Inferior parietal cortex (tissue), 1 donor: ENCODE measurements at regions not wholly inside any gene's neighbourhood (a gene's known extent, or its start where the extent isn't known, plus 50 kb on each side); places are given as distances from the start of the nearest gene placed in this dataset.

Experiments used
- DNase-seq: peaks from one replicate; pipeline ENCODE4 v3.0.0-alpha.2; 2016; ENCODE audit errors: extremely low spot score

DNA sequence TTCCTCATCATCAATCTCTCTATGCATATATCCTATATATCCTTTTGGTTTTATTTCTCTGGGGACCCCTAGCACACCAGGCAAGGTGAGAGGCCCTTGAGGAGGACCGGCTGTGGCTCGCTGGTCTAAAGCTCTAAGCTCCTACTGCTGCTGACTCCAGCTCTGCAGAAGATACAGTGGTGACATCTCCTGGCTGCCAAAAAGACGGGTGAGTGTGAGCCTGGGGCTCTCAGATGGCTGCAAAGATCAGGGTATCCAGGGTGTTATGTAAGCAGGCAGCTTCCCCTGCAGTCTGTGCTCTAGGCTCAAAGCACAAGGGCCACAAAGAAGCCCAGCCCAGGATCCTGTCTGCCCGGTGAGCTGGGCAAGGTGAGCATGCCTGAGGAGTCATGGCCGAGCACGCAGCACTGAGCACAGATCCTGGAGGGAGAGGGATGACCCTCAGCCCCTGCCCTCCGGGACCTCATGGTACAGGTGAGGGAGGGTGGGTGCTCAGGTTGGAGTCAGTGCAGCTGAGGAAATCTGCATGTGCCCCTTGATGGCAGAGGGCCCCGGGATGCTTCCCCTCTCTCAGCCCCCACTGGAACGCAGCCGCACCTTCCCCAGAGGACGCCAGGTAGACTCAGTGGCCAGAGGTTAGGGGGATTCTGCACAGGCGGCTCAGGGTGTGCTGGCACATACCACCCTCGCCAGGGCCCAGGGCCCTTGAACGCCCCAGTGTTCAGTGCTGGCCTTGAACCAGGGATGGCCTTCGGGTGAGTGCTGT, 95.4 kb upstream of the INSIG1 start:
- DNase-seq, result no peak

DNA sequence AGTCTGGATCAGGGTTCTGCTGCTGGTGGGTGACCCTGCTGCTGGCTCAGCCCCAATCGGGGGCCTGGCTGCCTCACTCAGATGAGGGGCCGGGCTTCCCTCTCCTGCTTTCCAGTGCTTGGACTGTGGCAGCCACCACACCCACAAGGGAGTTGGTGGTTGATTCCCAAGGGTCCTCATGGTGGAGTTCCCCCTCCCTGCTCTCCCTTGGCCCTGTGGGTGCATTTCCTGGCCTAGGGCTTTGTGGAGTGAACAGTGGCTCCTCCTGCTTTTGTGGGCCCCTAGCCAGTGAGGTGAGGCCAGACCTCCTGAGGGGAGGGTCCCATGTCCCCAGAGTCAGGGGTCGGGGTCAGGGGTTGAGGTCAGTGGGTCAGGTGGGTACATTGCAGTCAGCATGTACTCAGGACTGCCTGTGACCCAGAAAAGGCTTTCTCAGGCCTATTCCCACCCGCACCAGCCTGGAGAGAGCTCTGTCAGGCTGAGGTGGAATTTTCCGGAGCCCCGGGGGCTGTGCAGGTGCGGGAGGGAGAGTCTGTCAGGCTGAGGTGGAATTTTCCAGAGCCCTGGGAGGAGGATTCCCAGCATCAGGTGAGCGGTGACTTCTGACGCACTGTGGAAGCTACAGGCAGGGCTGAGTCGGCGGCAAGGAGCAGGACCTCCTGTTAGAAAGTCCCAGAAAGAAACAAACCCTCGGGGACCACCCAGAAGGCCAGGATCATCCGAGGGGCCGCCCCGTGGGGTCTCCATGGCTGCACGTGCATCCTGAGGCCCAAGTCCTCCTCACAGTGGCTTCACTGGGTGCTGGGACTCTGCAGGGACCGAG, 94.4 kb upstream of the INSIG1 start:
- no peak for DNase-seq

- DNase-seq, result no peak
Observed at GRCh38 chr7:155203882-155204691, 93.6 kb upstream of the INSIG1 start.

DNA sequence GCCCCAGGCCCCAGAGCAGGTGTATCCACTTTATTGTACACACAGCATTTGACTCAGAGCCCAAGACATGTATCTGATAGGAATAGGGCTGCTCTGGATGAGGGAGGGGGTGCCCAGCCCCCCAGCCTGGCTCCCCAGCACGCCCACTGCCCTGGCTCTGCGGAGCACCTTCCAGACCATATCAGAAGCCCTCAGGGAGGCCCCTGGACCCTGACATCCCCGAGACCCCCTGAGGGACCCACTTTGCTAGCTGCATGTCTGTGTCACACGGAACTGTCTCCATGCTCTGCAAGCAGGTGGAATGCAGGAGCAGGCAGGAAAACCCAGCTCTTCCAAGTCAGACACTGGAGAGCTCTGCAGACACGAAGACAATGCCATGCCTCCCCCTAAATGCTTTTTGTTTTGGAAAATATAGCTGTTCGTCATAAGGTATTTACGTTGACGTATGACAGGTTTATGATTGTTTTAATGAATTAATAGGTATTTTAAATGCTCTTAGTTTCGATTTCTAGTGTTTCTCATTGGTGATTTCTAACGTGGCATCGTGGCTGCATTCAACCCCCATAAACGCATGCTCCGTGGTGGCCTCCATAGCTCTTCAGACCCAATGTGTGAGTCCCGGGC, 92.8 kb upstream of the INSIG1 start:
- DNase-seq, result no peak

GRCh38 chr7:155205368-155206317, 92.0 kb upstream of the INSIG1 start:
- peak; percentile 56 for DNase-seq

DNA sequence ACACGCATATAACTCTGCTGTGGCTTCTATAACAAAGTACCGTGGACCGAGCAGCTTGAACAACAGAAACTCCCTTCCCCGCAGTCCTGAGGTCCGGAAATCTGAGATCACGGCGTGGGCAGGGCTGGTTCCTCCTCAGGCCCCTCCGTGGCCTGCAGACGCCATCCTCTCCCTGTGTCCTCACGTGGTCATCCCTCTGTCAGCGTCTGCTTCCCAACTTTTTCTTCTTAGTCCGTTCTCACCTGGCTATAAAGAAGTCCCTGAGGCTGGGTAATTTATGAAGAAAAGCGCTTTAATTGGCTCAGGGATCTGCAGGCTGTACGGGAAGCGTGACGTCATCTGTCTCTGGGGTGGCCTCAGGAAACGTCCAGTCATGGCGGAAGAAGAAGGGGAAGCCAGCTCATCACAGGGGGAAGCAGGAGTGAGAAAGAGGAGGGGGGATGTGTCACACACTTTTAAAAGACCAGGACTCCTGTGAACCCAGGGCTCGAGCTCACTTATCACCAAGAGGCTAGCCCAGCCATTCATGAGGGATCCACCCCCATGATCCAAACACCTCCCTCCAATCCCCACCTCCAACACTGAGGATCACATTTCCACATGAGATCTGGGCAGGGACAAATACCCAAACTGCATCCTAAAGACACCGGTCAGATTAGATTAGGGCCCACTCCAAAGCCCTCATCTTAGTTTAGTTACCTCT, 91.2 kb upstream of the INSIG1 start:
- DNase-seq, result peak; percentile 20

DNA sequence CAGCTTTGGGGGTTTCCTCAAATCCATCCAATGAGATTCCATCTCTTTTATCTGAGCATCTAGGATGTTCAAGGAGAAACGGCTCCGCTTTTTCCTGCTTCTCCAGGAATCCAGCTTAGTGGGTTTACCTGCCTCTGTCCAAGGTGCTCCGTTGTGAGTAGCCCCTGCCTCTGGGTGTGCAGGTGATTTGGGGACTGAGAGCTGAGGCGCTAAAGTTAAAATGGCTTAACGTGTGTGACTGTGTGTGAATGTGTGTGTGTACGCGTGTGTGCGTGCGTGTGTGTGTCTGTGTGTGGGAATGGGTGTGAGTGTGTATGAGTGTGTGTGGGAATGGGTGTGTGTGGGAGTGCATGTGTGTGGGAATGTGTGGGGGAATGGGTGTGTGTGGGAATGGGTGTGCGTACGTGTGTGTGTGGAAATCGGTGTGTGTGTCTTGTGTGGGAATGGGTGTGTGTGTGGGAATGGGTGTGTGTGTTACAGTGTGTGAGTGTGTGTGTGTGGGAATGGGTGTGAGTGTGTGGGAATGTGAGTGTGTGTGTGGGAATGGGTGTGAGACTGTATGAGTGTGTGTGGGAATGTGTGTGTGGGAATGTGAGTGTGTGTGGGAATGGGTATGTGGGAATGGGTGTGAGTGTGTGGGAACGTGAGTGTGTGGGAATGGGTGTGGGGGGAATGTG, 90.2 kb upstream of the INSIG1 start:
- no peak for DNase-seq

- no peak for DNase-seq
Observed at GRCh38 chr7:155208681-155209477, 88.8 kb upstream of the INSIG1 start.

GRCh38 chr7:155209478-155210319, 88.0 kb upstream of the INSIG1 start:
- no peak for DNase-seq

DNA sequence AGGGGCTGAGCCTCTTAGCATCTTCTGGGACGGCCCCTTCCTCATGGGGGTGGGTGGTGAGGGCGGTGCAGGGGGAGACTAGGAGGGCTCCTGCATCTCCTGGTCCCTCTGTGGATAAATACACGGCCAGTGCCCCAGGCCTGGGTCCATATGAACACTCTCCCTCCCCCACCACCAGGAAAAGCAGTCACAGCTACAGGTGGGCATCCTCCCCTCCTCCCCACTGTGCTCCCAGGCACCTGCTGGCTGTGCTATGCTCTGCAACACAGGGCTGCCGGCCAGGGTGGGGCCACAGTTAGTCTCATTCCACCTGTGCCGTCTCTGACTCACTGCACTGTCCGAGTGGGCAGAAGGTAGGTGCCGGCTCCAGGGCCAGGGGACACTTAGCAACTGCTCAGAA, 87.3 kb upstream of the INSIG1 start:
- no peak for DNase-seq

GRCh38 chr7:155211173-155211572, 86.5 kb upstream of the INSIG1 start:
- DNase-seq, result no peak

DNA sequence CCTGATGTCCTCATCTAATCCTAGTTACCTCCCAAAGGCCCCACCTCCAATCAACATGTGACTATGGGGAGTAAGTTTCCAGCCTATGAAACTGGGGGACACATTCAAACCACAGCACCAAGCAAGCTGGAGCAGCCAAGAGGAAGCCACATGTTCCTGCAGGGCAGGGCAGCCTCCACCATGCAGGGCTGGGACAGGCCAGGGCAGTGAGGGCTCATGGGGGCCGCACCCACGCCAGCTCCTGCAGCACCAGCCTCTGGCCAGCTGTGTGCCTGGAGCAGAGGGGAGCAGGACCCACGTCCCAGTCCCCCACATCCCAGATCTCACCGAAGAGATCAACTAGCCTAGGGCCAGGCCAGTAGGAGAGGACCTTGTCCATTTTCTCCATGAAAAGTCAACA, 85.9 kb upstream of the INSIG1 start:
- no peak for DNase-seq

DNA sequence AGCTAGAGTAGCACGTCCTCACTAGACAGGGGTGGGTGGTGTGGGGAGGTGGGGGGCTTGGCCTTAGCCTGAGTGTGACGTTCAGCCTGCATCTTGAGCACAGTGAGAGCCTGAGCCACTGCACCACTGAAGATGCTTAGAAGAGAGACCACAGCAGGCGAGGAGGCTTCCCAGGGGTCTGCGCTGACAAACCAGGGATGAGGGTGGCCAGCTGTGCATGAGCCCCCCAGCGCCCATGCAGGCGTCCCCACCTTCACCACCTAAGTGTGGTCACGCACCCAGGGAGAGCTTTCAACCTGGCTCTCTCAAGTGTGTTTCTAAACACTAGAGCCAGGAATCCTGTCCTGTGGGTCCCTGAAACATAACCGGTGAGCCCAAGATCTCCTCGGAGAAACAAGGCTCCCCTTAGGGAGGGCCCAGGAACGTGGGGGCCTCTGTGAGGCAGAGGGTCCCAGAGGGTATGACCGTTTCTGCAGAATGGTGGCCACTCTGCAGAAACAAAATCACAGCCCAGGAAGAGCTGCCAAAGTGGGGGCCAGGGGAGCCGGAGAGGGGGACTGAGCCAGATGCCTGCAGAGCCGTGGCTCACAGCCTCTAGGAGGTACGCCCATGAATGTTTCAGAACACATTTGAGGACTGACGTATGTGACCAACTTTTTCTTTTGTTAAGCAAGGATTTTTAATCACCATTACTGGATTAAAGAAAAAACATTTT, 85.2 kb upstream of the INSIG1 start:
- no peak for DNase-seq

- DNase-seq, result no peak
Observed at GRCh38 chr7:155213385-155213784, 84.3 kb upstream of the INSIG1 start.

DNA sequence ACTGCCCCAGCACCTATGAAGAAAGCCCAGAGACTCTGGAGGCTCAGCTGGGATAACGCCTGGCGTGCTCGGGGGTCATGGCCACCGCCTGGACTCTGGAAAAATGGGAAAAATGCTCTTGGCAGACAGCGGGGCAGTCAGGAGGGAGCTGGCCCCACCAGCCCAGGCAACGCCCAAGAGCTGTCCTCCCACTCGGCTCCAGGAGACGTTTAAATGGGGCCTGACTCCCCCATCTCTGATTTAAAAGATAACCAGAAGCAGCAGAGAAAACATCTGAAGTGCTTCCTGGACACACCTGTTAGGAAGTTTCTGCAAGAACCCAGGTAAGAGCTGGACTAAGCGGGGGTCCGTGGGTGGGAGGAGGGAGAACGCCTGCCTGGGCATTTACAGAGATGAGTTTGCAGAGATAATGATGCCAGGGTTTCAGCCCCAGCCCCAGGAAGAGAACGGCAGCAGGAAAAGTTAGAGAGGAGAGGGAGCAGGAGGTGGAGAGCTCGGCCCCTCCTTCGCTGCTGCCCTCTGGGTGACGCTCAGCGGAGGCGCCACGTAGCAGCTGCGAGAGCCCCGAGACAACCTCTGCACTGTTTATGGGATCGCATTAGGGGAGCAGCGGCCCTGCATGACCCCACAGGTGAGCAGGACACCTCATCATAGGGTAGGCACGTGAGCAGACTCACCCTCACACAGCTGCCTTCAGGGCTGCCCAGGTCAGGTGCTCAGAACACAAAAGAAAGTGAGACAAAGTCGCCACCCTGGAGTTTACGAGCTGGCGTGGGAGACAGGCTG, 83.5 kb upstream of the INSIG1 start:
- no peak for DNase-seq
